ENCODE measurements at regions not wholly inside any gene's neighbourhood (a gene's known extent, or its start where the extent isn't known, plus 50 kb on each side); places are given as distances from the start of the nearest gene placed in this dataset.
A peak's percentile ranks its signal among the peaks of the same experiment; 100 is the strongest.
"Not testable (repeated sequence)": the region's sequence is repeated elsewhere in the genome, so short reads cannot be mapped to it uniquely, and the experiment has no call there.

DNA sequence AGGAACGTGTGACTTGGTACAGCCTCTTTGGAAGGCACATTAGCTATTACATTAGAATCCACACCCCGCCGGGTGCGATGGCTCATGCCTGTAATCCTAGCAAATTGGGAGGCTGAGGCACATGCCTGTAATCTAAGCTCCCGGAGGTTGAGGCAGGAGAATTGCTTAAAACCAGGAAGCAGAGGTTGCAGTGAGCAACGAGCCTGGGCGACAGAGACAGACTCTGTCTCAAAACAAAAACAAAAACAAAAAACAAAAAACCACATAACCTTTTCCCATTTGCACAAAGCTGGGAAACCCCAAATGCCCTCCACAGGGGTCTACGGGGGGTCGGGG lies 82.7 kb upstream of the METTL9 start:
- DNase-seq: not testable (repeated sequence)

DNA sequence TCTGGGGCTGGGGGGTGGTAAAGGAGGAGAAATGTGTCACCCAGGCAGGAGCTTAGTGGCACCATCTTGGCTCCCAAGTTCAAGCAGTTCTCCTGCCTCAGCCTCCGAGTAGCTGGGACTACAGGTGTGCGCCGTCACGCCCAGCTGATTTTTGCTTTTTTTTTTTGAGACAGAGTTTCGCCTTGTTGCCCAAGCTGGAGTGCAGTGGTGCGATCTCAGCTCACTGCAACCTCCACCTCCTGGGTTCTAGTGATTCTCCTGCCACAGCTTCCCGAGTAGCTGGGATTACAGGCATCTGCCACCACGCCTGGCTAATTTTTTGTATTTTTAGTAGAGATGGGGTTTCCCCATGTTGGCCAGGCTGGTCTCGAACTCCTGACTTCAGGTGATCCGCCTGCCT lies 82.1 kb upstream of the METTL9 start:
- not testable (repeated sequence) for DNase-seq

- DNase-seq: peak in 1 of 2 experiments; percentile 68
Measured at GRCh38 chr16:21519361-21520133, 79.8 kb upstream of the METTL9 start.

DNA sequence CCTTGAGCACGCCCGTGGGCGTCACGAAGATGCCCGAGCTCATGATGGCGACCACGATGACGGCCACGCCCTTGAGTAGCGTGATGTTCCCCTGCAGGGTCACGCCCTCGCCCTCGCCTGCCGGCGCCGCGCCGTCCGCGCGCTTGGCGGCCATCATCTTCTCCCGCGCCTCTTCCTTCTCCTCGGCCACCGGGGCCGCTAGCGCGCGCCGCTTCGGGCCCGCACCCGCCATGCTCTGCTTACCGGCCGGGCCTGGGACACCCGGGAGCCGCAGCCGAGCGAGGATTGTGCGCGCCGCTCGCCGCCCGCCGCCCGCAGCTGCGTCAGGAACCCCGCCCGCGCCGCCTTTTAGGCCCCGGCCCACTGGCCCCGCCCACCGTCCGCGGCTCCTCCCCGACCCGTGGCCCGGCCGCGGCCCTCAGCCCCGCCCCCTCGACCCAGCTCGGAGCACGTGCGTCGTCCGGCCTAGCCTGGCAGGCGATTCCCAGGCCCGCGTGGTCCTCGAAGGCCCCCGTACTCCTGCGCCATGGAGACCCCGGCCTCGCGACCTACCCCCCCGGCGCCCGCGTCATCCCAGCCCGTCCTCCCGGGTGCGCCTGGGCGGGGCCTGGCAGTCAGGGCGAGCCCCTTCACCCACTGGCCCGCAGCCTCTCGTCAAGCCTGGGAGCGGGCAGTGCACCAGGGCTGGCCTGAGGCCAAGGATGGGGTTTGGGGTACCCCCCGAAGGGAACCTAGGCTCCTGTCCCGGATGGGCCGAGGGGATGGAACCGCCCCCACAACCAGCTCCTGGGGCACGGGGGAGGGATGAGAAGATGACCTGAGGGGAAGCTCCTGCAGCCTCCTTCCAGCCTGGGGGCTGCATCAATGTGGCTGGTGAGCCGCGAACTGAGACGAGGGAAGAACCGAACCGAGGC lies 79.0 kb upstream of the METTL9 start:
- peak; percentile 97 to 100 for DNase-seq

- DNase-seq: not testable (repeated sequence)
Measured at GRCh38 chr16:21521048-21521389, 78.4 kb upstream of the METTL9 start.

DNA sequence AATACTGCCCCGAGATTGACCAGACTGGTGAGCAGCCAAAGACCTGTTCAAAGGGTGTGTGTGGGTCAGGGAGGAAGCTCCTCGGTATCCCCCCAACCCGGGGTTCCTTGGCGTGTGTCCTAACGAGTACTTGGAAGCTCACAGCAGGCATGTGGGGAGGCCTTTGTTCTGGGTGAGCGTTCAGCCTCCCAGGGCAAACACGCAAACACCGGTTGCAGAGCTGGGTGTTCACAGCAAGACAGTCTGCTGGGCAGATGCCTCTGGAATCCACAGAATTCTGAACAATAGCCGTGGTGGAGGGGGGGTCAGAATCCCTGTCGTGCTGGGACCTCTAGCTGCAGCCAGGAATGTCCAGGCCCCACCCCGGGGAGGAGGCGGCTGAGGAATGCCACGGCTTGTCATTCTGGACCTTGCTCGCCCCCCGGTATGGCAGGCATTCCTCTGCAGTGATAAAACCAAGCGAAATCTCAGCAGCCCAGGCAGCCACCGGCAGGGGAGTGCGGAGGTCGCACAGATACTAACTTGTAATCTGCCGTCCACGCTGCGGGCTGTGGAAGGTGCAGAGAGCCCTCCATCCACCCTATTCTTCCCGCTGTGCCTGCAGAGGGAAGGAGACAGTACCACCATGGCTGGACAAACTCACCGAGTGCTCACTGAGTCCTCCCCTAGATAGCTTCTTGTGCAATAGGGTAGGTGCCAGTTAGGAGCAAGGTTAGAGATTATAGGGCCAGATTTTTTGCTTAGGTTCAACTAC lies 77.8 kb upstream of the METTL9 start:
- not testable (repeated sequence) for DNase-seq

GRCh38 chr16:21522846-21523245 lies 76.5 kb upstream of the METTL9 start:
- not testable (repeated sequence) for DNase-seq

DNA sequence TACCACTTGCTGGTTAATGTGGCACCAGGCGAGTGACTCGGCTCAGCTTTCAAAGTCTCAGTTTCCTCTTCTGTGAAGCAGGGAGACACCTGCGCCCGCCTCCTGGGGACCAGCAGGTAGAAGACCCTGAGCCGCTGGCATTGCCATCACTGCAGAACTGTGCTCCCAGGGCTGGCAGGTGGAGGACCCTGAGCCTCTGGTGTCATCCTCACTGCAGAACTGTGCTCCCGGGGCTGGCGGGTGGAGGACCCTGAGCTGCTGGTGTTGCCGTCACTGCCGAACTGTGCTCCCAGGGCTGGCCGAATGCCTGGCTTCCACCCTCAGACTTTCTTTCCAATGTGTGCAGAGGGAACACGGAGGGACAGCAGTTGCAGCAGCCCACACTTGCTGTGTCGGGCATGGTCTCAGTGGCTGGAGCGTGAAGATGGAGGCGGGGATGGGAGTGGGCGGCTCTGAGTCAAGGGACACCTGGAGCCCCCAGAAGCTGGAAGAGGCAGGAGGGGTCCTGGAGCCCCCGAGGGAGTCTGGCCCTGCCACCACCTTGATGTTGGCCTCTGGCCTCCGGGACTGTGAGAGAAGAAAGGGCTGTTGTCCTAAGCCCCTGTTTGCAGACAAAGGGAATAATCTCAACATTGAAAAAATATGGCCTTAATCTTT lies 75.8 kb upstream of the METTL9 start:
- DNase-seq: no peak

DNA sequence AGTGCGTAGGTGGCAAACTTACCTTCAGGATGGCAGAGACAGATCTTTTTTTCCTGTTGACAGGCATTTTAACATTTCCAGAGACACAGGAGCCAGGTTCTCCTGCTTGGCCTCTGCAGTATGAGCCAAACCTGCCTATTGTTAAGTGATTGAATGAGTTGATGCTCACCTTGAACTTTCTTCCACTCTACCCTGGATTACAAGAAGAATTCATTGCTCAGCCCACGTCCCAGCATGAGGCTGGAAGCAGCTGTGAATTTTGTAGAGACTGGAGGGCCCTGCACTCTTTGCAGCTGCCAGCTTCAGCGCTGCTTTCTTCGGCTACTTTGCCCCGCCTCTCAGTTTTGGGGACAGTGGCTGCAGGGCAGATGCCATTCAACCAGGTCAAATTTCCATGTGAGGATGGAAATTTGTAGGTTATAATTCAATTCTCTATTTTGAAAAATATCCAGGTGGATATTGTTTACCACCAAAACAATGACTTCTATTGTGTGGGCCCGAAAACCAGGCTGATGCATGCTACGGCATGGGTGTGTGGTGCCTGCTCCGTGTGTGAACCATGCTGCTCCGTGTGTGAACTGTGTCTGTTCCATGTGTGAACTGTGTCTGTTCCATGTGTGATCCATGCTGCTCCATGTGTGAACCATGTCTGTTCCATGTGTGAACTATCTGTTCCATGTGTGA lies 75.2 kb upstream of the METTL9 start:
- DNase-seq: no peak

- not testable (repeated sequence) for DNase-seq
Measured at GRCh38 chr16:21524752-21525028, 74.7 kb upstream of the METTL9 start.

DNA sequence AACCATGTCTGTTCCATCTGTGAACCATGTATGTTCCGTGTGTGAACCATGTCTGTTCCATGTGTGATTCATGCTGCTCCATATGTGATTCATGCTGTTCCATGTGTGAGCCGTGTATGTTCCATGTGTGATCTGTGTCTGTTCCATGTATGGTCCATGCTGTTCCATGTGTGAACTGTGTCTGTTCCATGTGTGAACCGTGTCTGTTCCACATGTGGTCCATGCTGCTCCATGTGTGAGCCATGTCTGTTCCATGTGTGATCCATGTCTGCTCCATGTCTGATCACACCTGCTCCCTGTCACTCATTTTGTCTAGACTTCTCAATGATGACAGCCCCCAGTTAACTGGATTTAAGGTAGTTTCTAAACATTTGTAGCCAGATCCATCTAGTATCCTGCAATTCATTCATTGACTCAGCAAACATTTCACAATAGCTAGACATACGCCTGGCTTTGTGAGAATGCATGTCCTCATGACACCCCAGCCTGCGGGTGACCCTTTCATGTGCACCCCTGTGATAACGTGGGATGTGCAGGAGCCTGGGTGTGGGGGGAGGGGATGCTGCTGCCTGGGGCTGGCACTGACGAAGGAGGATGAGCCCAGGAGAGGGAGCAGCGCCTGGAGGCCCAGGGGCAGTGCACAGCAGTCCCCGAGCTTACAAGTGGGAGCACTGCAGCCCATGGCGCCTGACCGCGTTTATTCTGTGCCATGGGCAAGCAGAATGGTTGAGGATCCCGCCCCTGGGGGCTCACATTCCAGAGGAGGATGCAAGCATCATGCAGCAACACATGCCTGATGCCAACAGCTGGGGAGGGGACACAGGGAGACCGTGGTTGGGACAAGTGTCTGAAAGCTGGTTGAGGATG lies 74.1 kb upstream of the METTL9 start:
- DNase-seq: not testable (repeated sequence)

- DNase-seq: not testable (repeated sequence)
Measured at GRCh38 chr16:21525956-21526922, 73.1 kb upstream of the METTL9 start.

DNA sequence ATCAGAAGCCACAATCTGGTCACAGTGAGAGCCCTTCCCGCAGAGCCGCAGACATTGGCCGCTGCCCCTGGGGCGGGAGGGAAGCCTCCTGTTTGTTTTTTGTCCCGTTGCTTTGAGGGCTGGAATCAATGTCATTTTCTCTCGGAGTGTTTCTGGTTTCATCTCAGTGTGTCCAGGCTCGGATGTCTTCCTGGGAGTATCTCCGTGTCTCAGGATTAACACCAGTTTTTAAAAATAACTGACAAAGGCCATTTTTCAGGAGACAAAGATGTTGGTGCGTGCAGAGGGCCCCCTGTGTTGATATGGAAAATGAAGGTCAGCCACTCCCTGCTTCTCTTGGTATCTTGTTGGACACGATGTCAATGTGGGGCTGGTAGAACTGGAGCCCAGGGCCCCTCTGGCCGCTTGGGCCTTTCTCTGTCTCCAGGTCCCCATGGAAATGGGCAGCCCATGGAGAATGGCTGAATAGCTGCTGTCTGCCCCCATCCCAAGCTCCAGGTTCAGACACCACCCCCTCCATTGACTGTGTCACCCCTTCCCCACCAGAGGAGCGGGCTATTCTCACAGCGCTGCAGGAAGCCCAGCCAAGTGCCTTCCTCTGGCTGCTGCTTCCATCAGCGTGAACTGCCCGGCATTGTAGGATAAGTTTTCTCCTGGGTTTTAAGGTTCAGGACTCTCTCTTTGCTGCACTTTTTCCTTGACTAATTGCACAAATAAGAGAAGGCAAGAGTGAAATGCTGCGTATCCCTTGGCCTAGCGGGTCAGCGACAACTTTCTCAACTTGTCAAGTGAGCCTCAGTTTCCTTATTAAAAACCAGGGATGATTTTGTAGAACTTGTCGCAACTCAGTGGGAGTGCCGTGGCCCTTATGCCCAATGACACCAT lies 72.2 kb upstream of the METTL9 start:
- no peak for DNase-seq

DNA sequence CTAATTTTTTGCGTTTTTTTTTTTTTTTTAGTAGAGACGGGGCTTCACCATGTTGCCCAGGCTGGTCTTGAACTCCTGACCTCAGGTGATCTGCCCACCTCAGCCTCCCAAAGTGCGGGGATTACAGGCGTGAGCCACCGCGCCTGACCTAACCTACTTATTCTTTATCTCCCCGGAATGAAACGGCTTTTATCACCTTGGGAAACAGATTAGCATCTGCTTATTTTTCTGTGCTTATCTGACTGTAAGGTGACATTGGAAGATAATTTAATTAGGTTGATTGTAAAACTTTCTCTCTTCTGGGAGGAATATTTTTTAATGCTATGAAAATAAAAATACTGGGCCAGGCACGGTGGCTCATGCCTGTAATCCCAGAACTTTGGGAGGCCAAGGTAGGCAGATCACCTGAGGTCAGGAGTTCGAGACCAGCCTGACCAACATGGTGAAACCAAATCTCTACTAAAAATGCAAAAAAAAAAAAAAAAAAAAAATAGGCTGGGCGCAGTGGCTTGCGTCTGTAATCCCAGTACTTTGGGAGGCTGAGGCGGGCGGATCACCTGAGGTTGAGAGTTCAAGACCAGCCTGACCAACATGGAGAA lies 70.2 kb upstream of the METTL9 start:
- DNase-seq: not testable (repeated sequence)

DNA sequence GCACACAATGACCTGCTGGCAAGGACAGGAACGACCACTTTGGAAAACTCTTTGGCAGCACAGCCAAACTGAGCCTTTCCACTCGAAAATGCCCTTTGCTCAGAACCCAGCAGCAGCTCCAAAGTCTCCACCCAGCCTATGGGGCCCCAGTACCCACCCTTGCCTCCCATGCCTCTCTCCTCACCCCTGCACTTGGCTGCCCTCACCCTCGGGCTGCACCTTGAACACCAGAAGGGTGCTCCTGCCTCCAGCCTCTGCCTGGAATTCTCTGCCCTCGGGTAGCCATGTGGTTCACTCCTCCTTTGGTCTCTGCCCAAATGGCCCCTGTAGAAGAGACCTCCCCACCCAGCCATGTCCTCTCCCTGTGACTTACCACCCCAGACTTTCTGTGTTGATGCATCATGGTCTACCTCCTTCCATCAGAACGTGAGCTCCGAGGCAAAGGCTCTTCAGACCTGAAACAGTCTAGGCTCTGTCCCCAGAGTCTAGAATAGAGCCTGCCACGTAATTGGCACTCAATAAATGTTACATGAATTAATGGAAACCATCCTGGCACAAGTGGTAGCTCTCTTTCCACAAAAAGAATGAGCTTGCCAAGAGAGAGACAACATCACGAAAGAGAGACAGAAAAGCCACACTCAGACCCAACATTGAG lies 68.5 kb upstream of the METTL9 start:
- DNase-seq: not testable (repeated sequence)

GRCh38 chr16:21532996-21533395 lies 66.4 kb upstream of the METTL9 start:
- DNase-seq: not testable (repeated sequence)

DNA sequence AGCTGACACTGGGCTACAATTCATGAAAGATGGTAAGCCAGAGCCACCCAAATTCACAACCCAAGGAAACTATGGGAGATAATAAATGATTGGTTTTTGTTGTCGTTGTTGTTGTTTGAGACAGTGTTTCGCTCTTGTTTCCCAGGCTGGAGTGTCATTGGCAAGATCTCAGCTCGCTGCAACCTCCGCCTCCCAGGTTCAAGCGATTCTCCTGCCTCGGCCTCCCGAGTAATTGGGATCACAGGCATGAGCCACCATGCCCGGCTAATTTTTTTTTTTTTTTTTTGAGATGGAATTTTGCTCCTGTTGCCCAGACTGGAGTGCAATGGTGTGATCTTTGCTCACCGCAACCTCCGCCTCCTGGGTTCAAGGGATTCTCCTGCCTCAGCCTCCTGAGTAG lies 65.9 kb upstream of the METTL9 start:
- DNase-seq: not testable (repeated sequence)

GRCh38 chr16:21534561-21534960 lies 64.8 kb upstream of the METTL9 start:
- not testable (repeated sequence) for DNase-seq

Measured in stimulated activated CD4-positive, alpha-beta T cell treated with anti-CD3 and anti-CD28 coated beads, Interleukin-4, amount 100 ng/mL, for 4 hours (primary cell).